GM19351 (cell line): ENCODE measurements at regions not wholly inside any gene's neighbourhood (a gene's known extent, or its start where the extent isn't known, plus 50 kb on each side); places are given as distances from the start of the nearest gene placed in this dataset.
"Not testable (repeated sequence)": the region's sequence is repeated elsewhere in the genome, so short reads cannot be mapped to it uniquely, and the experiment has no call there.

Source experiments
- ATAC-seq: cut with Tn5 transposase; IDR thresholded peaks from one replicate; pipeline ENCODE4 v1.9.1; 2021; ENCODE audit warnings: mild to moderate bottlenecking, moderate library complexity; ENCODE audit not compliant: unreplicated experiment

DNA sequence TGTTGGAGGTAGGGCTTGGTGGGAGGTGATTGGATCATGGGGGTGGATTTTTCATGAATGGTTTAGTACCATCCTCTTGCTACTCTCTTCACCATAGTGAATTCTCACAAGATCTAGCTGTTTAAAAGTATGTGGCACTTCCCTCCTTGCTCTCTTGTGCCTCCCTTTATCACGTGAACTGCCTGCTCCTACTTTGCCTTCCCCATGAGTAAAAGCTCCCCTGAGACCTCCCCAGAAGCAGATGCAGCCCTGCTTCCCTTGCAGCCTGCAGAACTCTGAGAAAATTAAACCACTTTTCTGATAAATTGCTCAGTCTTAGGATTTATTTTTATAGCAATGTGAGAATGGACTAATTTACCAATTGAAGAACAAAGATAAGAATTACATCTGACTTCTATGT is 223.1 kb downstream of the RNF144A start:
- ATAC-seq, result no peak

DNA sequence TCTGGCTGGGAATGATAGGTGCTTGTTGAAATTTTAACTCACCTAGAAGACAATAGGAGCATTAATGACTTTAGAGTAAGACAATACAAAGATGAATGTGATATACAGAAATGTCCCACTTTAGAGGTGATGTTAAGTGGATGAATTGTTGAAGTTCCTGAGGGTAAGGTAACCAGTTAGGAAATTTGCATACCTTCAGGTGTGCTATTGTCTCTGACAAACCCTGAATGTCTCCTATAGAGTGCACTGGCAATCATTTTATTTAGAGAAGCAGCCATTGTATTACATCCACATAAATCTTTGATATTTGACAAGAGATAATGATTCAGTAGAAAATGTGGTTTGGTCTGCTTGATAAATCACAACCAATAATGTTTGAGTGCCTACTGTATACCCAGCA is 228.5 kb downstream of the RNF144A start:
- ATAC-seq, result no peak

DNA sequence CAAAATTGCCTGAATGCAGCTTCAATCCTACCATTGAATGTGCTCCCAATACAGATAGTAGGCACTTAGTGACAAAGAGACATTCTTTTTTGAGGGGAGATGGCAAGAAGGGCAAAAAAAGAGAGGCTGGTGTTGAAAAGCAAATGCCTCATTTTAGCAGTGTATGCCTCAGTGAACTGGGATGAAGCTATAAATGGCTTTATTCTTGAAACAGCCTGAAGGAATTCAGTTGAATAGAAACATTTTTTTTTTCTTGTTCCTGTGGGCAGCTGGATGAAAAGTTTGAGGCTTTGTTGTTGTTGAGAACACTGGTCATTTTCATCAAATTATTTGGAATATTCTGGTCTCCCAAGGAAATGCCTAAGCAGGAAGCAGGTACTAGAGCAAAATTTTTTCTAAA is 228.9 kb downstream of the RNF144A start:
- ATAC-seq, result no peak

DNA sequence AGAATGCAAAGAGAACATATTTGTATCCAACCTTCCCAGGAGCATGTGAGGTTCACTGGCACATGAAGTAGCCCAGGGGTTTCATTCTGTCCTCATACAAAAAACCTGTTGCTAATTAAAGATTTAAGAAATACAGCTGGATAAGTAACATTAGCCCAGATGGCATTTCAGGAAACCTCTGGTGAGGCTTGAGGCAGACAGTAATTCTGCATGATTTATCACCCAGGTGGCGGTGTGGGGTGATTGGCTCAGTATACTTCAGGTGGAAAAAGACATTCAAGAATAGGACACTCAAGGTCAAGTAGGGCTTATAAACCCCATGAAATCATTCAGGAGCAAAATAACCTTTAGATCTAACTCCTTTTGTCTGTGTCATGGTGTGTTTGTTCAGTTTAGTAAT is 237.4 kb downstream of the RNF144A start:
- ATAC-seq, result no peak

DNA sequence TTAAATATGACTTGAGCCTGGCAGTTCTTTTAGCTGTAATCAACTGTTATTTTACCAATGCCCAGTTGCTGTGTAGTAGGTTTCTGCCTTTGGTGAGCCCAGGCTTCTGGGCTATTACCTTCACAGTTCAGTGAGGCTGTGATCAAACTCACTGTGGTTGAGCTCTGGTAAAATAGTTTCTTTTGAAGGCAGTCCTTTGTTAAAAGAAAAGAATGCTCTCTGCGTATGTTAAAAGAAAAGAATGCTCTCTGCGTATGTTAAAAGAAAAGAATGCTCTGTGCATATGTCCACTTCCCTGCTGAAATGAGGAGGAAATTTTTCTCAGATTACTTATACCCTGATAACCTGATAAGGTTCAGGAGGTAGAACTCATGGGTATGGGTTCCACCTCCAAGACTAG is 244.3 kb downstream of the RNF144A start:
- no peak for ATAC-seq

DNA sequence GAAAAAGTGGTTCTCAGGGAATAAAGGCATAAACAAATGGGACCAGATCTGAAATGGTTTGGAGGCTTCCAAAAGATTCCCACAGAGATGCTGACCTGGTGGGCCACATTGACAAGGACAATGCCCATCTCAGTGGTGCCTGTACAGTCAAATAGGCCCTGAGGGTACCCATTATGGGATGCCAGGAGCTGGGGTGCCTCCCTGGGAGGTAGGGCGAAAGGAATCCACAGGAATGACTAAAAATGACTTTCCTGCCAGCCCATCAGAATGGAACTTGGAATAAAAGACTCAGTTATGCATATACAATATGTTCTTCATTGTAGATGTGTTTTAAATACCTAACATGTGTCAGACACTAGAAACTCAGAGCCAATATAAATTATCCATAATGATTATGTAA is 248.5 kb downstream of the RNF144A start:
- ATAC-seq, result no peak

DNA sequence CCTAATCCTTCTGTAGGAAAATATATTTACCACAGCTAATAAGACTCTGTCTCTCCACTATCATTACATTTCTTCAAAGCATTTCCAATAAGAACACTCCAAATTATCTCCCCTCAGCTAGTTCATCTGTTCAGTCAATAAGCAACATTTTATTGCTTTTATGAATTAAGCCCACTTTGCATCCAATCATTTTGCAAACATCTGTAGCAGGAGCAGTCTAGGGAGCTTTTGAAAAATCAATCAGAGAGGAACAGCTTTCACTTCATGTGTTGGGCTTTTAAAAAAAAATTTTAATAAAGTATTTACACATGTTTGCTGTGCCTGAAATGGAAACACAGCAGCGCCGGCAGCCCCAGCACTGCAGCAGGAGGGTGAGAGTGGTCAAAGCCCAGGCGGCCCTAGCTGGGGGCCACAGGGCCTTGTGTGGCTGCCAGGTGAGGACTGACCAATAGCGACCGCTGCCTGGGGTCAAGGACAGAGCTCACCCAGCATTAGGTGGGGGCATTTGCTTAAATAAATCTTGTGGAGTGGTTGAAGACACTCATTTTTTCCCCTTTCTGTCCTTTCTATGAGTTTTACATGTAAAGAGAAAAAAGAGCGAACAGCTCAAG is 250.7 kb downstream of the RNF144A start:
- ATAC-seq, result no peak

DNA sequence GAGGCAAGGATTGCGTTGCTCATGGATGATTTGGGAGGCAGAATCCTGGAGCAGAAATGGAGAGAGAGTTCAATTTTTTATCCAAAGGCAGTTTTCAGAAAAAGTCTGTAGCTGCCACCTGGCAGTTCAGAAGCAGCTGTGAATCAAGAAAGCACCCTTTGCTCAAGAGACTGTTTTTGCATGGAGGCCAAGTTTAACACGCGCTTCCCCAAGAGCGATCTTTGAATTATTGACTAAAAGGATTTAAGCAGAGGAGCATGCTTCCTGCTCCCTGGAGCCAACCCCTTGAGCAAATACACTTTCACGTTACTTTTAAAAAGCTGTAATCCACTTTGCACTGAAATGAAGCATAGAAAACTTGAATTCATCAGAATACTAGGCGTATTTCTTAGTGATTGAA is 252.4 kb downstream of the RNF144A start:
- no peak for ATAC-seq

DNA sequence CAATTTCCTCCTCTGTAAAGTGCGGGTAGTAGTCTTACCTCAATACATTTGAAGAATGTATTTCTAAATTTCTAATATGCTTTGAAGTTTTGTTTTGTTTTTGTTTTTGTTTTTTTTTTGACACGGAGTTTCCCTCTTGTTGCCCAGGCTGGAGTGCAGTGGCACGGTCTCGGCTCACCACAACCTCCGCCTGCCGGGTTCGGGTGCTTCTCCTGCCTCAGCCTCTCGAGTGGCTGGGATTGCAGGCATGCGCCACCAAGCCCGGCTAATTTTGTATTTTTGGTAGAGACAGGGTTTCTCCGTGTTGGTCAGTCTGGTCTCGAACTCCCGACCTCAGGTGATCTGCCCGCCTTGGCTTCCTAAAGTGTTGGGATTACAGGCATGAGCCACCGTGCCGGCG is 261.8 kb downstream of the RNF144A start:
- not testable (repeated sequence) for ATAC-seq

DNA sequence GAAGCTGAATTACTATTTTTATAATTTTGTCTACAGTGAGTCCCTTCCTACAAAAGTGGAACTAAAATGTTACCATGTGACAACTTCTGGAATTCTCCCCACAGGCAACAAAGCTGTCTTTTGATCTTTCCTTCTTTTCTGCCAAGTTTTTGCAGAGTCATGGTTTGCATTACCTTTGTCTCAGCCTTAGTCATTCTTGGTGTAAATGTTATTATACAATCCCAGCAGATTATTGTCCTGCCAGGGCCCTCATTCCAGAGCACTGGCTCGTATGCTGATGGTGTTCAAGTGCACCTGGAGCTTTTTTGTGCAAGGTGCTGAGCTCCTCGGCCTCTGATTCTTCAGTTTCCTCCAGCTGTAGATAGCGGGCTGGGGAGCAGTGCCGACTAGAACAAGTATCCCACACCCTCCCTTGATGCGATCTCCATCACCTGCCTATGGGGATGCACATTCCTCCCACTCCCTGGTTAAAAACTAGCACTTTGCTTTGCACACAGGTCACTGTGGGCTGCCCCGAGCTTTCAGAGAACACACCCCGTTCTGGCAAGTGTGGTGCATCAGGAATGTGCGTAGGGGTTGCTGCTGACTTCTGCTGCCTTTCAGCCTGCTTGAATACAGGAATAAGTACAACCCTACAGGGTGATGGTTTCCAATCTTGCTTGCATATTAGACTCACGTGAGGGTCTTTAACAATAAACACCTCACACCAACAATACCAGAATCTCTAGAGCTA is 263.6 kb downstream of the RNF144A start:
- no peak for ATAC-seq

DNA sequence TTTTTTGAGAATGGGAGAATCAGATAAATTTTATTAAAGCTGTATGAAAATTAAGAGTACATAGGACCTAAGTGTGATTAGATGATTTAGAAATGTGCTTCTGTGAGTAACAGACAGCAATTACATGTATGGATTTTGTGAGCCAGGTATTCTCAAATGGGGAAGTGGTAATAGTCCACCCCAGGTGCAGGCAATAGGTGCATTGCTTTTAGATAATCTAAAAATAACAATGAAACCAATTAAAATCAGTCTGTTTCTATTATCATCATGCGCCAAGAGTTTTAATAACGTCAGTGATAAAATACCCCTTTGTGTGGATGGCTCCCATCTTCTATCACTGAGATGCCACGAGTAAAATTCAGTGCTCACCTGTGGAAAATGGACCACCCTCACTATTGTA is 265.3 kb downstream of the RNF144A start:
- ATAC-seq, result no peak

DNA sequence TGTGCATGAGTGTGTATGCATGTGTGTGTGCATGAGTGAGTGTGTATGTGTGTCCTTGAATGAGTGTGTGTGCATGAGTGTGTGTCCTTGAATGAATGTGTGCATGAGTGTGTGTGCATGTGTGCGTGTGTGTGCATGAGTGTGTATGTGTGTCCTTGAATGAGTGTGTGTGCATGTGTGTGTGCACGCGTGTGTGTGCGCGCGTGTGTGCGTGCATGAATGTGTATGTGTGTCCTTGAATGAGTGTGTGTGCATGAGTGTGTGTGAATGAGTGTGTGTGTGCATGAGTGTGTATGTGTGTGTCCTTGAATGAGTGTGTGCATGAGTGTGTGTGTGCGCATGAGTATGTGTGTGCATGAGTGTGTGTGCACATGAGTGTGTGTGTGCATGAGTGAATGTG is 271.9 kb downstream of the RNF144A start:
- ATAC-seq, result no peak

DNA sequence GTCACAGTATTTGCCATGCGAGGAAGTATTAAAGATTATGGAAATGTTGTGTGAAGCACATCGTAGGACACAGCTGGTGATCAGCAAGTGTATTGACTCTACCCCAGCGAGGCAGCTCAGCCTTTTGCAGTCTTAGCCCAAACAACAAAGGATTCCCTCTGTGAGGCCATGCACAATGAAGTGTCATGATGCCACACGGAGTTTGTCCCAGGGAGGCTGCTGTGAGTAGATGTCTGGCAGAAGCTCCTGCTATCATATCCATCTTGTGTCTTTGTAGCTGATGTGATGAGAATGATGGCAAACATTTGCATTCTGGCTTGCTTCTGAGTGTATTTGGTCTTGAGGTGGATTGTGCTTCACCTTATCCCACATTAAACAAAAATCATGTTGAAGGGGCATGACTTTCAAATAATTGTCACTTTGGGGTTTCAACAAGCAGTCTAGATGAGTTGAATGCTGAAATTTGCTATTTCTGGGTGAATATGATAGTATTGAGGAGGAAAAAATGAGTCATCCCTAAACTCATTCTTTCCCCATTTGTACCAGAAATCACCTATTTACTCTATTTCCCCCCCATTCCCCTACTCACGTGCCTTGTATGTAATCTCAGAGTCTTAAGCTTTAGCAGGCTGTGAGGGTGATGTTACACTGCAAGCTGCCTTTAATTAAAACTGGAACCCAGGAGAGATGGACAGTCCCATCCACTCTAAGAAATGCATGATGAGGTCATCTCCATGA is 273.5 kb downstream of the RNF144A start:
- ATAC-seq, result peak; percentile 67

DNA sequence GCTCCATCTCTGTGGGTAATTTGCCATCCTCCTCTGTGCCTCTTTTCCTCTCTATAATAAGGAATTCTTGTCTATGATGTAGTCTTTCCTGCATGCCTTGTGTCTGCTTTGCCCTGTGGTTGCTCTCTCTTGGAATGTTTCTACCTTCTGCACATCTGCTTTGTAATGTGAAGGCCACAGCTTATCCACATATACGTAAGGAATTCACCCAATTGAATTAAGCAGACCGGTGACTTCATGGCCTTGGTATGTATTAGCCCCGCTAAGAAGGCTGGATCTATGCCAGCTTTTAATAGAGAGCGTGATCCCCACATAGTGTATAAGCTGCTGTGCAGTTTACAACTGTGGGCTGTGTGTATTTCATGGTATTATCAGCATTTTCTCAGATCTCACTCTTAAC is 274.7 kb downstream of the RNF144A start:
- no peak for ATAC-seq

DNA sequence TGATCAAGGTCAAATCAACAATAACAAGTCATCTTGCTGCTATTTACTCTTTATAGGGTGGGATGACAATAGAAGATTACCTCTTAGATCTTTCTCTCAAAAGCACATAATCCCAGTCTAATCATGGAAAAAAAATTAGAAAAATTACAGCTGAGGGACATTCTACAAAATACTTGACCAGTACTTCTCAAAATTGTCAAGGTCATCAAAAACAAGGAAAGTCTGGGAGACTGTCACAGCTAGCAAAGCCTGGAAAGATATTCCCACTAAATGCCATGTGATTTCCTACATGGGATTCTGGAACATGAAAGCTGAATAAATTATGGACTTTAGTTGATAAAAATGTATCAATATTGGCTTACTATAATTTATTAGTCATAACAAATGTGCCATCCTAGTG is 276.2 kb downstream of the RNF144A start:
- no peak for ATAC-seq

DNA sequence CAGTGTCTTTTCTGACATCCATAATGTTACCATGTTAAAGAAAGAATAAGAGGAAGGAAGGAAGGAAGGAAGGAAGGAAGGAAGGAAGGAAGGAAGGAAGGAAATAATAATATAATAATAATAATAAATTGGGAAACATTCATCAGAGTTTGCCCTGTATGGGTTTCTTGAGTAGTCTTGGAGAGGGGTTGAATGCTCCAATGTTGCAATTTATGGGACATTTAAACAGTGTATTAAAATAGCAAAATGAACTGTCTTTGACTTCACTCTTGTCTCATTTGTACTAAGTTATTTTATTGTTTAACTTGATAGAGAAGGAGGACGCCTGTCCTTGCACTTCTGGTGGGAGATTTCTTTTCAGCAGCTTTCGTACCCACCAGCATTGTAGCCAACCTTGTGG is 277.7 kb downstream of the RNF144A start:
- no peak for ATAC-seq

DNA sequence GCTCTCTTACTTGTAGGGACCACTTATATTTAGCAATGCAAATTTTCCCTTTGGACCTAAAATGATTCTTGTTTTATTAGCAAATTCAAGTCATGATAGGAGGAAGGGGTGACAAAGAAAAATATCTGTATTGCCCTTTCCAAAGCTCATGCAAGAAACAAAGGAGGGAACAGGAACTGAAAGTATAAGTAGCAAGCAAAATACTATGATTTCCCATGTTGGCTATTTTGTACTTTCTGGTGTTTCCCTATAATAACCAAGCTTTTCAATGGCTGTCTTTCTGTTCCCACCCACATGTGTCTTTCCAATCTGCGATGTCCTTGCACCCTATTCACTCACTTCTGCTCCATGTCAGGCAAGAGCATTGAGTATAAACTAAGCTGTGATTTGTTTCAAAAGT is 279.7 kb downstream of the RNF144A start:
- no peak for ATAC-seq

DNA sequence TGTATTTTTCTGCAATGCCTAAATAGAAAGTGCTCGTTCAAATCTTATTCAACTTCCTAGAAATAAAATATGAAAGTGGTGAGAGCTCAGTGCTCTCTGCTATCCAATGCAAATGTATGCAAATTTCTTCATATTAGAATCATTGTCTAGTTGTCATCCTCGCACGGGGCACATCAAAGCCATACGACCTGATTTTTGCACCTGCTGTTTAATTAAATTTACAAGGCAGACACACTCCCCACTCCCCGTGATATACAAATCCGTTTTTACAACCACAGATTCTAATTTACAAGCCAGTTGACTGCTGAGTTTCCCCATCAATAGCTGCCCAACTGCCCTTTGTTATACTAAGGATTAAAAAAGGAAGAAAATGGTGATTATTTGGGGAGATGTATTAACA is 284.6 kb downstream of the RNF144A start:
- ATAC-seq, result no peak

DNA sequence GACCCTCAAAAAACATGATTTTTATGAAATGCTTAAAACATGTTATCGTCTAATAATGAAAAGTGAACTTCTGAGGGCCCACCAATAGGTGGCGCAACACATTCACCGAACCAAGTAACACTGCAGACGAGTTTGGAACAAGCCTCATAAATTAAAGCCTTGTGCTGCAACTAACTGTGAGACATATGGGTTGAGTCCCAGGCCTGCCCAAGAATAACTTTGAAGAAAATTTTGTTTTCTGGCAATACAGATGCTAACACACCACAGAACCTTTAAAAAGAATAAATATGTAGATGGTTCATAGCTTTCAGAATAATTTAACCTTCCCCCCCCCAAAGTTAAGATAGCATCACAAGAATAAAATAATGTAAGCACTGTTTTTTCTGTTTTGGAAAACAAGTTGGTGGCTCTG is 285.9 kb downstream of the RNF144A start:
- ATAC-seq, result peak; percentile 72

DNA sequence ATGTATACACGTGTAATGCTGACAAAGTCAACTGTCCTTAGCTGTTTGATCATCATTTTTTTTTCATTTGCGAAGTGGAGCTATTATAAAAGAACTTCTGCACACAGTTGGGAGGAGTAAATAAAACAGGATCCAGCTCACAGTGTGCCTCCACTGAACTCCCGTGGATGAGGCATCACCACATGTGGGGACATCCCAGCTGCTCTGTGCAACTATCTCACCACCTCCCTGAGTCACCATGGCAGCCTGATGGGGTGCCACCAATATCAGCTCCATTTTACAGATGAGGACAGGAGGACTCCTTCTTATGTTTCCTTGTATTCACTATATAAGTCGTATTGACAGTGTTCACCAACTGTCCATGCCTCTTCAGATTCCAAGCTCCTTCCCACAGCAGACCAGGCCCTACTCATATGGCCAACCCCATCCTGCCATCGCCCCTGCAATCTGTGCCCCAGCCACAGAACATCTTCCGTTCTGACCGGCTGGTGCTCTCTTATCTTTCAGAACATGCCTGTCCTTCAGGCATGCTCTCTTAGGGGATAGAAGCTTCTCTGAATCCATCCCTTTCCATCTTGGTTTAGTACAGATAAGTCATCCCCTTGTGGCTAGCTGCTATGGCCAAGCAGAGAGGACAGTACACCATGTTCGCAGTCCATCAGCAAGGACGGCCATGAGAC is 288.1 kb downstream of the RNF144A start:
- ATAC-seq, result no peak

DNA sequence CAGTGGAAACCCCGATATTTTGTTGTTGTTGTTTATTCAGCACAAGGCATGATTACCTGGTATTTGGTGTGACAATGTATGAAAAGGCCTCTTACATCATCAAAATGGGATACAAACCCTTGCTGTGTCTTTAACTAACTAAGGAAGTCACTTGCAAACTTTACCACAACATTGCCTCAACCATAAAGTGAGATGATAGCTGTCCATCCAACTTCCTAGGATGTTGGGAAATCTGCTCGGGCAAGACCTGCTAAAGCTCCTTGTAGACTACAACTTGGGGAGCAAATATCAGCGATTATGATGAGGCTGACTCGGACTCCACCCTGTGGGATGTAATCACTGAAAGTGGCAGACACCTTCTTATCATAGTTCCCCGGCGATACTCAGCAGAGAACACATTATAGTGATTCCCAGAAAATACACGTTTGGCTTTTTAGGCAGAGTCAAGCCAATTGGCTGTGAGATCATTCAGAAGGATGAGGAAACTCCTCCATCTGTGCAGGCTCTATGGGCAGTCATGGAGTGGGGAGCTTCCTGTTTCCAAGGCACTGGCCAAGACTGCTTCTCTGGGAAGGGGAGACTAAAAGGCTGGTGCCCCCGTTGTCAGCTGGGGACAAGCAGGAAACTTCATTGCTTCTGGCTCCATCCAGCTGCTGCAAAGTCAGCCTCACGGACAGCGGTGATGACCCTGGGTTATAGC is 289.0 kb downstream of the RNF144A start:
- no peak for ATAC-seq
